ENCODE measurements at regions not wholly inside any gene's neighbourhood (a gene's known extent, or its start where the extent isn't known, plus 50 kb on each side); places are given as distances from the start of the nearest gene placed in this dataset.
"Not testable (repeated sequence)": the region's sequence is repeated elsewhere in the genome, so short reads cannot be mapped to it uniquely, and the experiment has no call there.

- not testable (repeated sequence) for ATAC-seq; DNase-seq (ENCODE audit: low spot score); H3K4me3 Mint-ChIP-seq; H3K27ac ChIP-seq (ENCODE audit: low read depth); H3K4me3 ChIP-seq; H3K27ac Mint-ChIP-seq; H3K36me3 ChIP-seq (ENCODE audit: insufficient read depth); H3K79me2 ChIP-seq (replicated peaks; ENCODE audit: insufficient read depth); H3F3A ChIP-seq (replicated peaks; ENCODE audit: low read depth); H3K9me2 ChIP-seq (ENCODE audit: insufficient read depth); H3K27me3 Mint-ChIP-seq (ENCODE audit: insufficient read depth, low read depth, poor library complexity); H4K20me1 ChIP-seq (replicated peaks; ENCODE audit: insufficient read depth); H3K27me3 ChIP-seq (ENCODE audit: insufficient read depth); H2AFZ ChIP-seq
- peaks cover 19% of the 10 kb centered on the region for H3K9me3 Mint-ChIP-seq
- H3K4me2 ChIP-seq: peak overlapping the region; percentile 45
- peaks cover 48% of the 10 kb centered on the region for H3K4me1 ChIP-seq (ENCODE audit: insufficient read depth)
- peaks cover 18% of the 10 kb centered on the region for H3K36me3 Mint-ChIP-seq (ENCODE audit: low read depth)
- peaks cover 17% of the 10 kb centered on the region; the same call in 2 of the 3 replicates for H3K4me1 Mint-ChIP-seq
These were observed 159.9 kb upstream of the NR2F2 start for GRCh38 chr15:96170616-96170978.

DNA sequence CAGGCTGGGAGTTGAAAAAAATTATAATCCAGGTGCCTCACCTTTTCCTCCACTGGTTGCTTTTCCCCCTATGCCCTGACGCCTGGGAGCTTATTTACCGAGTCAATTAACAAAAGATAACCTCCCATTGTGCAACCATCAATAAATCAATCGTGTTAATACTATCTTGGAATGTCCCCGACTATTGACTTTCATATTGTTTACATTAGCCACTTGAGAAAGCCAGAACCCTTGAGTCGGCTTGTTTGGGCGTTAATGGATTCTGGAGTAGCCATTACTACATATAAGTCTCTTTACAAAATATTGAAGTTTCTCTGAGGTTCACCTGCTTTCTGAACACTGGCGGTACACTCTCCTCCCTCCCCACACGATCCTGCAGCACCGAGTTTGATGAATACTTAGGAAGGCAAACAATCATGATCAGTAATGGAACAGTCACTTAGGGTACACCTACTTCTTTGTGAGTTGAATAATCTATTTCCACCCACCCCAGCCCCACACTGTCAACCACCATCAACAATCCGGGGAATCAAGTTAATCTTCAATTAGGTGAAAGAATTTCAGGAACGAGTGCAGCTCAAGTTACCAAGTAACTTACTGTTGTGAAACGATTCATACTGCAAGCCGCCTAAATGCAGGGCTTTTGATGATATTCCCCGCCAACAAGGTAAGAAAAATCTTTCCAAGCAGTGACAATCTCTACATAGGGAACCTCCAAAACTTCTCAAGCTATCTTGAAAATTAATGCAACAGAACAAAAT is 159.3 kb upstream of the NR2F2 start:
- Mint-ChIP-seq H3K4me1 (peaks cover 11% of the 10 kb centered on the region; the same call in 2 of the 3 replicates), H3K27me3 (ENCODE audit: insufficient read depth, low read depth, poor library complexity) (peaks cover 2% of the 10 kb centered on the region), H3K36me3 (ENCODE audit: low read depth) (peaks cover 18% of the 10 kb centered on the region), H3K9me3 (peaks cover 19% of the 10 kb centered on the region), H3K4me3 (no peak overlapping the region), H3K27ac (no peak overlapping the region)
- no peaks in the 10 kb centered on the region for H3K36me3 ChIP-seq (ENCODE audit: insufficient read depth)
- peak; percentile 56 for DNase-seq (ENCODE audit: low spot score)
- ATAC-seq: peak; percentile 35
- no peak overlapping the region for H2AFZ ChIP-seq
- no peaks in the 10 kb centered on the region for H3K79me2 ChIP-seq (replicated peaks; ENCODE audit: insufficient read depth)
- peak overlapping the region; percentile 45 for H3K4me2 ChIP-seq
- no peaks in the 10 kb centered on the region for H3F3A ChIP-seq (replicated peaks; ENCODE audit: low read depth)
- no peaks in the 10 kb centered on the region for H3K9me2 ChIP-seq (ENCODE audit: insufficient read depth)
- H3K4me1 ChIP-seq (ENCODE audit: insufficient read depth): peaks cover 42% of the 10 kb centered on the region
- TF ChIP-seq ZNF331 (CRISPR knock-in tag; IDR thresholded peaks at IDR 0.05; ENCODE audit: low read depth) (no peak), STAT1 (IDR thresholded peaks at IDR 0.05; ENCODE audit: unreplicated experiment) (no peak), EZH2 (IDR thresholded peaks at IDR 0.05; ENCODE audit: low read depth, unreplicated experiment) (no peak), CTCF (conservative IDR thresholded peaks at IDR 0.05; ENCODE audit: low read depth in 2 of 2) (no peak), ETS1 (IDR thresholded peaks at IDR 0.05) (no peak), ZNF114 (CRISPR knock-in tag; IDR thresholded peaks at IDR 0.05) (no peak), NANOG (IDR thresholded peaks at IDR 0.05; ENCODE audit: borderline replicate concordance) (0 out of 2 replicates have a peak, but pooled peaks have one; percentile 4)
- TF ChIP-seq, protein P1, sequence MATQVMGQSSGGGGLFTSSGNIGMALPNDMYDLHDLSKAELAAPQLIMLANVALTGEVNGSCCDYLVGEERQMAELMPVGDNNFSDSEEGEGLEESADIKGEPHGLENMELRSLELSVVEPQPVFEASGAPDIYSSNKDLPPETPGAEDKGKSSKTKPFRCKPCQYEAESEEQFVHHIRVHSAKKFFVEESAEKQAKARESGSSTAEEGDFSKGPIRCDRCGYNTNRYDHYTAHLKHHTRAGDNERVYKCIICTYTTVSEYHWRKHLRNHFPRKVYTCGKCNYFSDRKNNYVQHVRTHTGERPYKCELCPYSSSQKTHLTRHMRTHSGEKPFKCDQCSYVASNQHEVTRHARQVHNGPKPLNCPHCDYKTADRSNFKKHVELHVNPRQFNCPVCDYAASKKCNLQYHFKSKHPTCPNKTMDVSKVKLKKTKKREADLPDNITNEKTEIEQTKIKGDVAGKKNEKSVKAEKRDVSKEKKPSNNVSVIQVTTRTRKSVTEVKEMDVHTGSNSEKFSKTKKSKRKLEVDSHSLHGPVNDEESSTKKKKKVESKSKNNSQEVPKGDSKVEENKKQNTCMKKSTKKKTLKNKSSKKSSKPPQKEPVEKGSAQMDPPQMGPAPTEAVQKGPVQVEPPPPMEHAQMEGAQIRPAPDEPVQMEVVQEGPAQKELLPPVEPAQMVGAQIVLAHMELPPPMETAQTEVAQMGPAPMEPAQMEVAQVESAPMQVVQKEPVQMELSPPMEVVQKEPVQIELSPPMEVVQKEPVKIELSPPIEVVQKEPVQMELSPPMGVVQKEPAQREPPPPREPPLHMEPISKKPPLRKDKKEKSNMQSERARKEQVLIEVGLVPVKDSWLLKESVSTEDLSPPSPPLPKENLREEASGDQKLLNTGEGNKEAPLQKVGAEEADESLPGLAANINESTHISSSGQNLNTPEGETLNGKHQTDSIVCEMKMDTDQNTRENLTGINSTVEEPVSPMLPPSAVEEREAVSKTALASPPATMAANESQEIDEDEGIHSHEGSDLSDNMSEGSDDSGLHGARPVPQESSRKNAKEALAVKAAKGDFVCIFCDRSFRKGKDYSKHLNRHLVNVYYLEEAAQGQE (IDR thresholded peaks at IDR 0.05; ENCODE audit: unreplicated experiment): no peak
- H4K20me1 ChIP-seq (replicated peaks; ENCODE audit: insufficient read depth): no peaks in the 10 kb centered on the region
- no peak overlapping the region for H3K27ac ChIP-seq (ENCODE audit: low read depth)
- H3K27me3 ChIP-seq (ENCODE audit: insufficient read depth): no peaks in the 10 kb centered on the region
- no peak overlapping the region for H3K4me3 ChIP-seq
